CD4-positive, alpha-beta T cell (primary cell): ENCODE measurements at regions not wholly inside any gene's neighbourhood (a gene's known extent, or its start where the extent isn't known, plus 50 kb on each side); places are given as distances from the start of the nearest gene placed in this dataset.

Experiments
- ATAC-seq: fragments of 200-7000 bp; cut with Tn5 transposase; one replicate; pipeline ENCODE4 v1.10.0; 2022; ENCODE audit warnings: mild to moderate bottlenecking; ENCODE audit not compliant: poor library complexity
- CTCF ChIA-PET: fragments of 350-600 bp; sonication (Branson Sonifier 250); formaldehyde crosslinking; loops from one replicate; lab custom pipeline; 2021; ENCODE audit warnings: antibody characterized with exemption, inconsistent platforms; lab: Charles Lee
- POLR2A ChIA-PET: fragments of 350-600 bp; sonication (Branson Sonifier 250); formaldehyde crosslinking; loops from one replicate; lab custom pipeline; 2021; ENCODE audit warnings: antibody characterized with exemption, inconsistent platforms; lab: Charles Lee
- DNase-seq, 14 experiments: peaks; one replicate each; pipeline ENCODE4 v3.0.0-alpha.2; 2013 to 2020; ENCODE audit warnings: mixed read lengths in 2 of 14
- H3K27ac ChIP-seq, 2 donors: one replicate each; pipeline versions ENCODE4 v1.5.1 to v1.7.0; 2013; ENCODE audit warnings: low read length in 2 of 2, low read depth in 1 of 2, mild to moderate bottlenecking in 1 of 2
- H3K27me3 ChIP-seq, 2 experiments: 1 replicate in 1 of 2; 2 replicates in 1 of 2; pipeline versions ENCODE4 v1.6.1 to v1.7.0; 2013; ENCODE audit warnings: low read length in 2 of 2, control low read depth in 1 of 2, mild to moderate bottlenecking in 1 of 2, moderate library complexity in 1 of 2; ENCODE audit not compliant: insufficient read depth in 2 of 2, control insufficient read depth in 1 of 2
- H3K36me3 ChIP-seq: one replicate; pipeline ENCODE4 v1.6.1; 2013; ENCODE audit warnings: low read length, control low read depth; ENCODE audit not compliant: insufficient read depth
- H3K4me1 ChIP-seq: one replicate; pipeline ENCODE4 v1.6.1; 2013; ENCODE audit warnings: low read length, control low read depth; ENCODE audit not compliant: insufficient read depth
- H3K4me3 ChIP-seq: one replicate; pipeline ENCODE4 v1.5.1; 2013; ENCODE audit warnings: mild to moderate bottlenecking, low read length, moderate library complexity
- H3K9me3 ChIP-seq, 2 experiments: 1 replicate in 1 of 2; 2 replicates in 1 of 2; pipeline versions ENCODE4 v1.6.1 to v1.7.0; 2013; ENCODE audit warnings: low read length in 2 of 2, mild to moderate bottlenecking in 2 of 2, control low read depth in 1 of 2, moderate library complexity in 1 of 2; ENCODE audit not compliant: control insufficient read depth in 1 of 2, insufficient read depth in 1 of 2
- H3K27ac Mint-ChIP-seq: one replicate; pipeline ENCODE4 v1.8.0; 2020; ENCODE audit warnings: mixed read lengths
- H3K27me3 Mint-ChIP-seq: one replicate; pipeline ENCODE4 v1.8.0; 2021; ENCODE audit warnings: mixed read lengths
- H3K36me3 Mint-ChIP-seq: one replicate; pipeline ENCODE4 v1.8.0; 2021; ENCODE audit warnings: low read depth, mixed read lengths
- H3K4me1 Mint-ChIP-seq: one replicate; pipeline ENCODE4 v1.8.0; 2021; ENCODE audit warnings: low read depth, mixed read lengths
- H3K4me3 Mint-ChIP-seq: one replicate; pipeline ENCODE4 v1.8.0; 2020; ENCODE audit warnings: mild to moderate bottlenecking, mixed read lengths
- H3K9me3 Mint-ChIP-seq: one replicate; pipeline ENCODE4 v1.8.0; 2020; ENCODE audit warnings: mixed read lengths
- CTCF ChIP-seq: fragments of 200-600 bp; IDR thresholded peaks from one replicate; pipeline ENCODE4 v1.8.0; 2022; ENCODE audit warnings: antibody characterized with exemption, mild to moderate bottlenecking
- intact Hi-C, 2 experiments: fragments of 100-400 bp; cut with DNase I in 1 of 2; cut with micrococcal nuclease in 1 of 2; formaldehyde crosslinking; loops; one replicate each; pipeline versions ENCODE4 v1.15.1 to v1.9.0; 2023 to 2025; cut with DNase I, micrococcal nuclease

DNA sequence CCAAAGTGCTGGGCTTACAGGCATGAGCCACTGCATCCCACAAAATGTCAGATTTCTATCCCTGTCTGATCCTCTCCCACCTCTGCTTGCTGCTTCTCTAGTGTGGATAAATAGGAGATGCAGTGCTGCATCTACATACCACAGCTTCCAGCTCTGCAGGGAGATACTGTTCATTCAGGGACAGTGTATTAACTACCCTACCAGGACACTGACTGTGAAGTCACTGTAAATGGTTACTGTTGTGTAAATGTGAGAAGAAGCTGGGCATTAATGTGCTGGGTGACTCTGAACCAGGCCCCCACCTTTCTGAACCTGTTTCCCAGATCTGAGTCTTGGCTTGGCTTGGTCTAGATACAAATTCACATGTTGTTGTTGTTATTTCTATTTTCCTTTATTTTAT lies 488.6 kb upstream of the SULF2 start:
- Histone ChIP-seq H3K4me3 (no peak overlapping the region), H3K27ac (no peak overlapping the region), H3K9me3 (peaks cover 0 to 3% of the 10 kb centered on the region in 2 experiments), H3K4me1 (no peaks in the 10 kb centered on the region), H3K27me3 (peaks cover 3 to 19% of the 10 kb centered on the region in 2 experiments), H3K36me3 (no peaks in the 10 kb centered on the region)
- Mint-ChIP-seq H3K36me3 (no peaks in the 10 kb centered on the region), H3K27ac (no peak overlapping the region), H3K27me3 (peaks cover 22% of the 10 kb centered on the region), H3K9me3 (no peaks in the 10 kb centered on the region), H3K4me1 (no peaks in the 10 kb centered on the region), H3K4me3 (no peak overlapping the region)
- no peak for DNase-seq
- no peak for TF ChIP-seq CTCF
- no peak for ATAC-seq
- POLR2A ChIA-PET = no interaction called here
- intact Hi-C loops = no loop called here
- CTCF ChIA-PET = no interaction called here

DNA sequence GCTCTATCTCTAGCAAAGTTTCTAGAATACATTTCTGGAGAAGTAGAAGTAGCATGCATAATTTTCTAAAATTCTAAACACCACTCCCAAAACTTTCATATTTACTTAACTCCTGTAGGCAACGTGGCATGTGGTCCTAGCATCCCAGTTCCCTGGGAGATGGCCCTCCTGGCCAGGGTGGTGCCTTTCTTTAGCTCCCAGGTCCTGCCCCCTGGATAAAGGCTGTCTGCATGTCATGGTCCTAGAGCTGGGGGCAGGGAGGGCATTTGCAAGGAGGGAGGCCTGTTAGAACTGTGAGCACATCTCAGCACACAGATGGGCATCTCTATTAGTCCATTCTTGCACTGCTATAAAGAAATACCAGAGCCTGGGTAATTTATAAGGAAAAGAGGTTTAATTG lies 485.6 kb upstream of the SULF2 start:
- DNase-seq = no peak
- intact Hi-C loops = no loop called here
- no peaks in the 10 kb centered on the region for H3K9me3 Mint-ChIP-seq
- Histone ChIP-seq H3K27ac (no peak overlapping the region), H3K27me3 (peaks cover 0 to 11% of the 10 kb centered on the region in 2 experiments), H3K4me3 (no peak overlapping the region), H3K36me3 (no peaks in the 10 kb centered on the region), H3K9me3 (peaks cover 0 to 7% of the 10 kb centered on the region in 2 experiments), H3K4me1 (no peaks in the 10 kb centered on the region)
- CTCF ChIA-PET = no interaction called here
- POLR2A ChIA-PET = no interaction called here
- peaks cover 8% of the 10 kb centered on the region for H3K27me3 Mint-ChIP-seq
- ATAC-seq = no peak
- H3K36me3 Mint-ChIP-seq = no peaks in the 10 kb centered on the region
- H3K4me1 Mint-ChIP-seq = no peaks in the 10 kb centered on the region
- no peak overlapping the region for H3K4me3 Mint-ChIP-seq
- no peak for TF ChIP-seq CTCF
- H3K27ac Mint-ChIP-seq = no peak overlapping the region

DNA sequence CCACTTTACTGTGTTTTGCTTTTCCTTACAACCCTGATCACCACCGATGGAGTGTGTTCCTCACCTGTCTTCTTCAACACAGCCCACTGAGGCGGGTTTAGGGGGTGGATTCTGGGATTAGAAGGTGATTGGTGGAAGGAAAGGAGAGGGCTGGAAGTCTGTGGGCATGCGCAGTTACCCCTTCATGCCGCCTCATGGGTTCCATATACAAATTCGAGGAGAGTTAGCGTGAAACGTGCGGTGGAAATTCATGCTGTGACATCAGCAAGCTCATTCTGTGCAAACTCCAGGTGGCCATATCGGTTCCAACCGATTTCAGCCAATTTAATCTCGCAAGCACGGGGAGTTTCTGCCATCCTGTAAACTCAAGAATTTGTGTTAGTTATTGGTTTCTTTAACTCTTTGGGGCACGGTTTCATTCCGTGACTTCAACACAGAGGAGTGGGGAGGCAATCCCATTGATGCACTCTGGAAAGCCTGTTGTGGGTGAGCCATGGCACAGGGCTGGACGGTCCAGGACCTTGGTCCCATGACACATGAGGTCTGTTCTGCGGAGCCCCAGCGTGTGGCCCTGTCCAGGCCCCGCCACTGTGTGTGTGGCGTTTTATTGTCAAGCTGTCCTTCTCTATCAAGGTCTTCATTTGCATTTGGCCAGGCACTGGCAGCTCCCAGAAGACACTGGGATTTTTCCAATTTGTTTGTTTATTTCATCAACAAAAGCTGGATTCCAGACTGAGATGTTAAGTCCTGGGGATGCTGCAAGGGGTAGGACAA lies 482.8 kb upstream of the SULF2 start:
- Histone ChIP-seq H3K4me3 (no peak overlapping the region), H3K27ac (no peak overlapping the region), H3K27me3 (peaks cover 0 to 10% of the 10 kb centered on the region in 2 experiments), H3K9me3 (peaks cover 0 to 4% of the 10 kb centered on the region in 2 experiments), H3K36me3 (no peaks in the 10 kb centered on the region), H3K4me1 (no peaks in the 10 kb centered on the region)
- Mint-ChIP-seq H3K9me3 (no peaks in the 10 kb centered on the region), H3K36me3 (no peaks in the 10 kb centered on the region), H3K4me3 (no peak overlapping the region), H3K4me1 (no peaks in the 10 kb centered on the region), H3K27ac (no peak overlapping the region), H3K27me3 (peaks cover 7% of the 10 kb centered on the region)
- ATAC-seq = no peak
- intact Hi-C loops = no loop called here
- no peak for TF ChIP-seq CTCF
- DNase-seq = no peak
- POLR2A ChIA-PET = no interaction called here
- CTCF ChIA-PET = no interaction called here
